Neural crest cell (in vitro differentiated cells): ENCODE measurements at regions not wholly inside any gene's neighbourhood (a gene's known extent, or its start where the extent isn't known, plus 50 kb on each side); places are given as distances from the start of the nearest gene placed in this dataset.

Experiments
- DNase-seq: peaks from one replicate; pipeline ENCODE4 v3.0.0; 2021; ENCODE audit warnings: low read depth, mixed read lengths, low spot score
- H3K27ac Mint-ChIP-seq: one replicate; pipeline ENCODE4 v1.8.0; 2021; ENCODE audit warnings: mild to moderate bottlenecking, mixed read lengths; ENCODE audit not compliant: unreplicated experiment
- H3K27me3 Mint-ChIP-seq: 2 replicates; pipeline ENCODE4 v1.8.0; 2021; ENCODE audit warnings: low read depth, mild to moderate bottlenecking, mixed read lengths
- H3K36me3 Mint-ChIP-seq: 2 replicates; pipeline ENCODE4 v1.8.0; 2021; ENCODE audit warnings: low read depth, mild to moderate bottlenecking, mixed read lengths
- H3K4me1 Mint-ChIP-seq: 2 replicates; pipeline ENCODE4 v1.8.0; 2021; ENCODE audit warnings: mixed read lengths
- H3K4me3 Mint-ChIP-seq: one replicate; pipeline ENCODE4 v1.8.0; 2021; ENCODE audit warnings: mild to moderate bottlenecking, mixed read lengths
- H3K9me3 Mint-ChIP-seq: 2 replicates; pipeline ENCODE4 v1.8.0; 2021; ENCODE audit warnings: mixed read lengths
- TF ChIP-seq, protein P1 (sequence below): fragments of 200-600 bp; sonication (generic); conservative IDR thresholded peaks from 2 replicates; pipeline ENCODE4 v1.5.0; 2021; ENCODE audit warnings: antibody characterized with exemption, mild to moderate bottlenecking

DNA sequence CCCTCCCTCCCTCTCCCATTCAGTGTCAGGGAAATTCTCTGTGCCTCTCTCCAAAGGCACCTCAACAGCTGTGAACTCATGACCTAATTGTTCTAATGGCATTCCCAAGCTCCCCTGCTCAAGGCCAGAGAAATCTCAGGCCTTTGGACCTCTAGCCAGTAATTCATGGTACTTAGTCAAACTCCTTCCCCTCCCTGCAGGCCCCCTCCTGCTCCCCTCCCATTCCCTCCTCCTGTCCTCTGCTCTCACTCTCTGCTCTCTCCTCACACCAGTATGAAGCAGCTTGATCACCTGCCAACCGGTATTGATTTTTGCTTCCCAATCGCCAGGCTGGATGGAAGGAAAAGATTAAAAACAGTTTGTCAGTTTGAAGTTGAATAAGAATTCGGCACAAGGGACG, 370.5 kb upstream of the PBX1 start:
- H3K4me3 Mint-ChIP-seq, result no peak overlapping the region
- peaks cover 4% of the 10 kb centered on the region for H3K27me3 Mint-ChIP-seq
- TF ChIP-seq, protein P1, sequence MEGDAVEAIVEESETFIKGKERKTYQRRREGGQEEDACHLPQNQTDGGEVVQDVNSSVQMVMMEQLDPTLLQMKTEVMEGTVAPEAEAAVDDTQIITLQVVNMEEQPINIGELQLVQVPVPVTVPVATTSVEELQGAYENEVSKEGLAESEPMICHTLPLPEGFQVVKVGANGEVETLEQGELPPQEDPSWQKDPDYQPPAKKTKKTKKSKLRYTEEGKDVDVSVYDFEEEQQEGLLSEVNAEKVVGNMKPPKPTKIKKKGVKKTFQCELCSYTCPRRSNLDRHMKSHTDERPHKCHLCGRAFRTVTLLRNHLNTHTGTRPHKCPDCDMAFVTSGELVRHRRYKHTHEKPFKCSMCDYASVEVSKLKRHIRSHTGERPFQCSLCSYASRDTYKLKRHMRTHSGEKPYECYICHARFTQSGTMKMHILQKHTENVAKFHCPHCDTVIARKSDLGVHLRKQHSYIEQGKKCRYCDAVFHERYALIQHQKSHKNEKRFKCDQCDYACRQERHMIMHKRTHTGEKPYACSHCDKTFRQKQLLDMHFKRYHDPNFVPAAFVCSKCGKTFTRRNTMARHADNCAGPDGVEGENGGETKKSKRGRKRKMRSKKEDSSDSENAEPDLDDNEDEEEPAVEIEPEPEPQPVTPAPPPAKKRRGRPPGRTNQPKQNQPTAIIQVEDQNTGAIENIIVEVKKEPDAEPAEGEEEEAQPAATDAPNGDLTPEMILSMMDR, result no peak
- H3K4me1 Mint-ChIP-seq, result peaks cover 12% of the 10 kb centered on the region
- H3K36me3 Mint-ChIP-seq, result peaks cover 4% of the 10 kb centered on the region
- peaks cover 3% of the 10 kb centered on the region for H3K9me3 Mint-ChIP-seq
- H3K27ac Mint-ChIP-seq, result no peak overlapping the region
- no peak for DNase-seq

DNA sequence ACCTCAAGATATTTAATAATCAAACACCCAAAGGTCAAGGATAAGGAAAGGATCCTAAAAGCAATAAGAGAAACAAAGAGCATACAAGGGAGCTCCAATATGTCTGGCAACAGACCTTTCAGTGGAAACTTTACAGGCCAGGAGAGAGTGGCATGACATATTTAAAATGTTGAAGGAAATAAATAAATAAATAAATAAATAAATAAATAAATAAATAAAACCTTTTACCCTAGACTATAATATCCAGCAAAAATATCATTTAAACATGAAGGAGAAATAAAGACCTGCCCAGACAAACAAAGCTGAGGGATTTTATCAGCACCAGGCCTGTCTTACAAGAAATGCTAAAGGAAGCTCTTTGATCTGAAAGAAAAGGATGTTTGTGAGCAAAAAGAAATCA, 367.8 kb upstream of the PBX1 start:
- Mint-ChIP-seq H3K27me3 (no peaks in the 10 kb centered on the region), H3K4me3 (no peak overlapping the region), H3K27ac (no peak overlapping the region), H3K4me1 (peaks cover 12% of the 10 kb centered on the region), H3K36me3 (peaks cover 7% of the 10 kb centered on the region), H3K9me3 (peaks cover 6% of the 10 kb centered on the region)
- no peak for DNase-seq
- TF ChIP-seq, protein P1, result no peak

DNA sequence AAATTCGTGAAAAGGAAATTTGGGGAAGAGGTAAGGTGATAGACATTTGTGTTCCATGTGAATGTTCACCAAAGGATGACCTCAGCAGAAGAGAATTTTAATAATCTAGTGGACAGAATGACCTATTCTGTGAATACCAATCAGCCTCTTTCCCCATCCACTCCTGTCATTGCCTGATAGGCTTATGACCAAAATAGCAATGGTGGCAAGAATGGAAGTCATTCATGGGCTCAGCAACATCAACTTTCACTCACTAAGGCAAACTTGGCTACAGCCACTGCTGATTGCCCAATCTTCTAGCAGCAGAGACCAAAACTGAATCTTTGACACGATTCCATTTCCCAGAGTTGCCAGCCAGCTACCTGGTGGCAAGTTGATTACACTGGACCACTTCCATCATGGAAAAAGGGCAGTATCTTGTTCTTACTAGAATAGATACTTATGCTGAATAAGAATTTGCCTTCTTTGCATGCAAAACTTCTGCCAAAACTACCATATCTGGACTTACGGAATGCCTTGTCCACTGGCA, 348.7 kb upstream of the PBX1 start:
- no peak overlapping the region for H3K27ac Mint-ChIP-seq
- DNase-seq, result no peak
- TF ChIP-seq, protein P1, result no peak
- peaks cover under 1% of the 10 kb centered on the region for H3K9me3 Mint-ChIP-seq
- no peaks in the 10 kb centered on the region for H3K4me1 Mint-ChIP-seq
- H3K27me3 Mint-ChIP-seq, result no peaks in the 10 kb centered on the region
- H3K4me3 Mint-ChIP-seq, result no peak overlapping the region
- H3K36me3 Mint-ChIP-seq, result peaks cover under 1% of the 10 kb centered on the region

DNA sequence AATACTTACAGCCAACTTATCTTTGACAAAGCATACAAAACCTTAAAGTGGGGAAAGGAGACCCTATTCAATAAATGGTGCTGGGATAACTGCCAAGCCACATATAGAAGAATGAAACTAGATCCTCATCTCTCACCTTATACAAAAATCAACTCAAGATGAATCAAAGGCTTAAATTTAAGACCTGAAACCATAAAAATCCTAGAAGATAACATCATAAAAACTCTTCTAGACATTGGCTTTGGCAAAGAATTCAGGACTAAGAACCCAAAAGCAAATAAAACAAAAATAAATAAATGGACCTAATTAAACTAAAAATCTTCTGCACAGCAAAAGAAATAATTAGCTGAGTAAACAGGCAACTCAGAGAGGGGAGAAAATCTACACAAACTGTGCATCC, 335.6 kb upstream of the PBX1 start:
- no peaks in the 10 kb centered on the region for H3K27me3 Mint-ChIP-seq
- no peak overlapping the region for H3K27ac Mint-ChIP-seq
- no peak overlapping the region for H3K4me3 Mint-ChIP-seq
- no peaks in the 10 kb centered on the region for H3K36me3 Mint-ChIP-seq
- TF ChIP-seq, protein P1, result no peak
- no peak for DNase-seq
- H3K4me1 Mint-ChIP-seq, result no peaks in the 10 kb centered on the region
- H3K9me3 Mint-ChIP-seq, result peaks cover 3% of the 10 kb centered on the region

DNA sequence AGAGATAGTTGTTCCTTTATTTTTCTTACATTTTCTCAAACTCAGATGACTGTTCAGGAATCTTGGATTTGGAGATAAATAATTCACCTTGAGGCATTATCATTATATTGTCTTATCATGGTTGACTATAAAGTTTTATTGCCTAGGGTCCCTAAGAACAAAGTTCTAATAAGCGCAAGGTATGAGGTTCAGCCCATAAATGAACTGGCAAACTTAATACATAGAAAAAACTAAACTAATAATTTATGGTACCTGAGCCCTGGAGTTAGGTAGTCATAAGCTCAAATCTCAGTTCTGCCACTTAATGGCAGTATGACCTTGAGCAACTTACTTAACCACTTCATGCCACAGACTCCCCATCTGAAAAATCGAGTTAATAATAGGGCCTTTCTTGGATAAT, 334.0 kb upstream of the PBX1 start:
- no peaks in the 10 kb centered on the region for H3K4me1 Mint-ChIP-seq
- TF ChIP-seq, protein P1, result no peak
- H3K4me3 Mint-ChIP-seq, result no peak overlapping the region
- no peak overlapping the region for H3K27ac Mint-ChIP-seq
- no peaks in the 10 kb centered on the region for H3K36me3 Mint-ChIP-seq
- DNase-seq, result no peak
- H3K9me3 Mint-ChIP-seq, result peaks cover 3% of the 10 kb centered on the region
- no peaks in the 10 kb centered on the region for H3K27me3 Mint-ChIP-seq

DNA sequence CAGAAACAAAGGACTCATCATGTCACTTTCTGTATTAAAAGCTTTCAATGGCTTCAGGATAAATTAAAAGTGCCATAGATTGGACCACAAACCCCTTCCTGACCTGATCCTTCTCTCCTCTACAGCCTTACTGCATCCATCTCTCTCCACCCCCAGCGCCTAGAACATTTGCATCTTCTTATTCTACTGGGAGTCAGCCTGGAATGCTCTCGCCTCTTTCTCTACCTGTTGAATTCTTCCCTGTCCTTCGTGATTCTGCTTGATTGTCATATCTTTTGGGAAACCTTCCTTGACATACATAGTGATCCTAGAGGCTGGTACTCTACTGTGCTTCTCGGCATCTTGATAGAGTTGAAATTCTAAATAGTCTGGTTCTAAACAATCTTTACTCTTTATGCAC, 332.0 kb upstream of the PBX1 start:
- Mint-ChIP-seq H3K9me3 (peaks cover 3% of the 10 kb centered on the region), H3K4me1 (no peaks in the 10 kb centered on the region), H3K27ac (no peak overlapping the region), H3K4me3 (no peak overlapping the region), H3K27me3 (no peaks in the 10 kb centered on the region), H3K36me3 (no peaks in the 10 kb centered on the region)
- DNase-seq, result no peak
- TF ChIP-seq, protein P1, result no peak
